GM19099 (cell line): ENCODE measurements at regions not wholly inside any gene's neighbourhood (a gene's known extent, or its start where the extent isn't known, plus 50 kb on each side); places are given as distances from the start of the nearest gene placed in this dataset.

Experiments
- POLR2A ChIP-seq: IDR thresholded peaks from 3 replicates; pipeline ENCODE4 v1.6.1; 2011; ENCODE audit warnings: low read depth; ENCODE audit not compliant: insufficient read length; ENCODE audit errors: extremely low read depth

DNA sequence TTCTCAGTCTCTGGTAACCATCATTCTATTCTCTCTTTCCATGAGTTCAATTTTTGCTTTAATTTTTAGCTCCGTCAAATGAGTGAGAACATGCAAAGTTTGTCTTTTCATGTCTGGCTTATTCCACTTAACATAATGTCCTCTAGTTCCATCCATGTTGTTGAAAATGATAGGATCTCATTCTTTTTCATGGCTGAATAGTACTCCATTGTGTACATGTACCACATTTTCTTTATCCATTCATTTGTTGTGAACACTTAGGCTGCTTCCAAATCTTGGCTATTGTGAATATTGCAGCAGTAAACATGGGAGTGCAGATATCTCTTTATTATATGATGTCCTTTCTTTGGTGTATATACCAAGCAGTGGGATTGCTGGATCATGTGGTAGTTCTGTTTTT is 145.4 kb upstream of the E2F7 start:
- TF ChIP-seq POLR2A: no peak

DNA sequence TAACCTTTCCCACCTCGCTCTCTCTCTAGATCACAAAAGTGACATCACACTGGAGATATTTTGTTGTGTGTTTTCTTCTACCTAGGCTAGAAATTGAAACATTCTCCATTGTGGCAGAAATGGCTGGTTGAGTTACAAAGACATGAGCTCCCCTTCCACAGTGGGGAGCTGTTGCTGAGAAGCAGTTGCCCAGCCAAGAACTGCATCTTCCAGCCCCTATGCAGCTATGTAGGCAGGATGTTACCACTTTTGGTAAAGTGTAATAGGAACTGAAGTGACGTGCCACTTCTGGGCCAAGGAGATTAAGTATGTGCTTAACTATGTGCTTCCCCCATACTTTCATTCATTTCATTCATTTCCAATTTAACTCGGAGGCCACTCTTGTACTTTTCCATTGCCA is 138.7 kb upstream of the E2F7 start:
- TF ChIP-seq POLR2A: no peak

DNA sequence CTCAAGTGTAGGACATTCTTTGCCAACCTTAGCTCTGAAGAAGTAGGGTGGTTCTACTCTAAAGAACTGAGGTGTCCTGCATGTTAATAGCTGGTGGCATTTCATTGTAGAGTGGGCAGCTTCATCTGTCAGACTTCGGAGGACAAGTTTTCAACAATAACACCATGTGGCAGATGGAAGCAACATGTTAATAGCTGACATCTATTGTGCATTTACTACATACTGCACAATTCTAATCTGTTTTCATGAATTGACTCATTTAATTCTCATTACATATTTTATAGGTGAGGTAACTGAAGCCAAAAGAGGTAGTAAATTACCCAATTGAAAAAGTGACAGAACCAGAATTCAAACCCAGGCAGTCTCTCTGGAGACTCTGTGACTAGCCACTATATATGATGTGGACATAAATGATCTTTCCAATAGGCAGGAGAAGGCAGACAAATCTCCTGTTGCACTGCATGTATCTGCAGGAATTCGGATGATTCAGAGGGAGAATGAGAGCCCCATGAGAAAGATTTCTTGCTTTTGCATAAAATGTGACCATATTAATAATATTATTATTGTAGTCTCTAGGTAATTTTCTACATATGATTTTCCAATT is 137.2 kb upstream of the E2F7 start:
- no peak for TF ChIP-seq POLR2A

DNA sequence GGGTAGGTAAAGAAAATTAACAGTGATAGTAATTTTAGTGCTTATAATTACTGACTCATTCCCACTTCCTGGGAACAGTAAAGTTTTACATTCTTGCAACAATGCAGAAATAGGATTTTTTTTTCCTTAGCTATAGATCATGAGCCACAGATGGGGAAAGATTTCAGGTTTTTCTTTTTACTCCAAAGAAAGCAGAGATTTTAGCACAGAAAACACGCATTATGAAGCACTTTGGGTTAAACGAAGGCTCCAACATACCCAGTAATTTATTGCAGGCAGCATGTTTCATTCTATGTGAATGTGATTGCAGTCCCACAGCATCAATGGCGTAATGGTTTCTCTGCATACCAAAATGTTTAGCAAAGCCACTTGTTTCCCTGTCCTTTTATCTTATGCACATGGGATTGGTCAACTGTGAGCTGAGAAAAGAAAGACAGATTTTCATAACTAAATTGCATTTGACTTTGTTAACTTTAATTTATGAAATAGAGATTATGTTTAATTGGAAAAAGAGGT is 124.6 kb upstream of the E2F7 start:
- no peak for TF ChIP-seq POLR2A

DNA sequence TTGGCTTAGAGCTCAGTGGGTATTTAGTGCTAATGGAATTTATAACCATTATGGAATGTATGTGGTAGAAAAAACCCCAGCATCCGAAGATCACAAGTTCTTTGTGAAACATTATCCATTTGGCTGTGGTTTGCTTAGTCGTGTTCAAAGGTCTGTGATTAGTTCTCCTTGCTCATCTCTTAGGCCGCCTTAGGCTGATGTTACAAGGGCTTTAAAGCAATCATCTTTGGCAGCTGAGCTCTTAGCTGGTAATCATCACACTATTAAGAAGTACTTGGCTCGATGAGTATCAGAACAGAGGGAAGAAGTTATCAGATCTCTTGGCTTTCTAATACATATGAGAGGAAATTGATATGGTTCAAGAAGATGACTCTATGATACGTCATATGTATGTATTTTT is 124.1 kb upstream of the E2F7 start:
- TF ChIP-seq POLR2A: no peak

DNA sequence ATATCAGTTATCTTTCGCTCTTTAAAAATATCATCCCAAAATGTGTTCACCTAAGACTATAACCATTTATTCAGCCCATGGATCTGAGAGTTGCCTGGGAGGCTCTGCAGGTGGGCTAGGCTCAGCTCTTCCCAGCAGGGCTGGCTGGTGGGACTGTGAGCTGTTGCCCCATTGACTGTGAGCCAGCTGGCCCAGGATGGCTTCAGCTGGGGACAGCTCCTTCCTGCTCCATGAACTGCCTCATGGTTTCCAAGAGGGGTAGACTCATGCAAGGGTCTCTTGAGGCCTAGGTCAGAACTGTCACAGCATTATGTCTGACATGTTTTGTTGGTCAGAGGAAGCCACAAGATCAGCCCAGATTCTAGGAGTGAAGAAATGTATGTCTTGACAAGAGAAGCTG is 114.1 kb upstream of the E2F7 start:
- no peak for TF ChIP-seq POLR2A

DNA sequence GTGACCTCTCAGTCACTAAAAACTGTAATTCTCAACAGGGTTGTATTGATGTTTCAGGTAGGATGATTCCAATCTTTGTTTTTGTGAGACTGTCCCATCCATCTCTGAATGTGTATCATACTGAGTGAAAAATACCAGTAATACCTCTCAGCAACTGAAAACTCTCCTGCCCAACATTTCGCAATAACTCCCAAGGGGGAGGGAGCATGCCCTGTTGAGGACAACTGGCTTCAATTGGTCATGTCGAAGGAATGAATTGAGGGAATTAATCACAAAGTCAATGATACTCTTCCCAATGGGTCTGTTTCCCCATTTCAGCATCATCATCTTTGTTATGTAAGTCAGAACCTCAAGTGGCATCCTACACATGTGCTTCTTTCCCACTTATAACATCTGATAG is 102.4 kb upstream of the E2F7 start:
- TF ChIP-seq POLR2A: no peak

DNA sequence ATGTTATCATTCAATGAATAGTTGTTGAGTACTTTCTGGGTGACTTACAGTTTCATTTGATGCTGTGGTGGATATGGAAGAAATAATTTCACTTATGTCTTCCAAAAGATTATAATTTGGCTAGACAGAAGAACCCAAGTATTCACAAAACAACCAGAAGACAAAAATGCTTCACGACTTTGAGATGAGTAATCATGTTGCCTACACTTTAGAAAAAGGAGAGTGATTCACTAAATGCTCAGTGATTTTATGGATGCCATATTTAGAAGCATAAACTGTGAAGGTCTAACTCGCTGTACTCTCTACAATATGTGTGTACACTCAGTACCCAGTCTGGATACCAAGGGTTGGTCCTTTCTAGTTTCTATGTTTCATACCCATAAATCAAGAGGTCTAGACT is 101.3 kb upstream of the E2F7 start:
- no peak for TF ChIP-seq POLR2A

DNA sequence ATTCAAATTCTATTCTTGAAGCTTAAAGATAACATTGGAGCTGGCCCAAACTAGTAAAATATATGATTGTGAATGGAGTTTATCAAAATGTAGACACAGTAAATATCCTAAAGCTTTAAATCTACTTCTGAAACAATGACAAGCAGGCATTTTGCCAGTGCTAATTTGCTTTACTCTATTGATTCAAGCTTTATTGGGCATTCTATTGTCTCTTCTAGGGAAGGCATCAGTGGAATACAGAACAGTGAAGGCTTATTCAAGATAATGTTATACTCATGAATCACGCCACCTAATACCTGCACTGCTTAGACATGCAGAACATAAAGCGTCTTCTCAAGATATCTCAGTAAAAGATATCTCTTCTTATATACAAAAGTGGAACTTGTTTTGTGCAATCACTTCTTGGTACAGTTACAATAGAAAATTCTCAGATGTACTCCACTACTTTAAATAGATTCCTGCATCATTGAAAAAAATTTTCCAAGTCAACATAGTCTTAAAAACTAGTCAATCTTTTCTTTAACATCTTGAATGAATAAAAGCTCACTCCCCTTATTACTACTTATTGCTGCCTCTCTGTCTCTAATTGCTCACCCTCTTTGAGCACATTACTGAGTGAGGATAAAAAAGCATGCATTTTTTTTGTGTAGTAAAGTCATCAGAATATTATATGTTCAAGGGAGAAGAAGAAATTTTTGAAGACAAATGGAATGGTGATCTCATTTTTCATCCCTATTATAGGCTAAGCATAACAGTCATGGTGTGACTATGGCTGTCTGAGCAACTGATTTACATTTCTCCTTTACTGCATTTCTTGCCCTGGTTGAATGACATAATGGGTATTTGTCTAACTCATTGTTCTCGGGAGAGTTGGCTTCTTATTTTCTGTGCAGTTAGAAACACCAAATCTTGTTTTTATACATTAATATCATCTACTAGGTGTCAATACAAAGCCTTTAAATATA is 98.0 kb upstream of the E2F7 start:
- TF ChIP-seq POLR2A: no peak

DNA sequence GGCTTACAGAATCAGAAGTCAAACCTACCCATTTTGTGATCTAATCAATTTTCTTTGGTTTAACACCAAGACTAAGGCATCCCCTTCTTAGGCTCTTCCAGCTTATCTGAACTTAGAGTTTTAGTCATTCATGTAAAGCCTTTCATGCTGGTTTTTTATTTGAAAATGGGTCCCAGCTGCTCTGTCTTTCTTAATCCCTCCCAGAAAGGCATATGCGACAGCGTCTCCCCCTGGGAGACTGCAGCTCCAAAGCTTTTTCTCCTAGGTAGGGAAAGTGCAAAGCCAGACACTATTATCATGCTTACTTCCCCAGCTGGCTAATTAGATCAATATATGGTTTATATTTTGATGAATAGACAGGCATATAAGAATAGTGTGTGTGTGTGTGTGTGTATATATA is 96.6 kb upstream of the E2F7 start:
- TF ChIP-seq POLR2A: no peak

DNA sequence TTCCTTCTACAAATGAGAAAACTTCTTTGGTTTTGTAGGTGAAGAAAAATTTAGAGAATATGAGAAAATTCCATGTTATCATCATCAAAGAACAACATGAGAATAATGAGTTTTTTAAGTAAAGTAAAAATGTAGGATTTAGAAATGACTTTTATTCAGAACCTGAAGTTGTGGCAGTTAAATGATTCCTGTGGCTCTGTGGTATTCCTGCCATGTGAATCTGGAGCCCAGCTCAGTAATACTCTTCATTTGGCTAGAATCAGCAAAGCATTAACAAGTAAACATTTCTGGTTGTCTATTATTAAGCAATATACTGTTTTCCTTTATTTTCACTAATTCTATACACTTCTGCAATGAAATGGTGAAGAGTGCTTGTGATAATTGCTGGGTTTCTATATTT is 95.6 kb upstream of the E2F7 start:
- TF ChIP-seq POLR2A: no peak

DNA sequence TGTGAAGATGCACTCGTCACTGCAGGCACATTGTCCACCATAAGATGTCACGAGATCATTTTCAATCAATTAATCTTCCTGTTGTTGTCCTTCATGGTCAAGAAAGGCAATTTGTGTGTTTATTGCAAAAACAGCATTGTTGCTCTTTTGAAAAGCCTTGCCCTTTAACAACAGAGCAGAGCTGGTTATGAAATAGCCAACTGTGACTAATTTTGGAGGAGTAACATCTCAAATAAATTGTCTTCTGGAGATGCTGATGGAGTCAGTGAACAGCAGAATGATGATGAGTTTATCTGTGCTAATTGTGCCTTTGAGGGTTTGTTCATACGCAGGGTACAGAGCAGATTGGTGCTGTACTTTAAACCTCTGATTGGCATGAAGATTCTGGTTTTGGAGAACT is 88.3 kb upstream of the E2F7 start:
- no peak for TF ChIP-seq POLR2A

DNA sequence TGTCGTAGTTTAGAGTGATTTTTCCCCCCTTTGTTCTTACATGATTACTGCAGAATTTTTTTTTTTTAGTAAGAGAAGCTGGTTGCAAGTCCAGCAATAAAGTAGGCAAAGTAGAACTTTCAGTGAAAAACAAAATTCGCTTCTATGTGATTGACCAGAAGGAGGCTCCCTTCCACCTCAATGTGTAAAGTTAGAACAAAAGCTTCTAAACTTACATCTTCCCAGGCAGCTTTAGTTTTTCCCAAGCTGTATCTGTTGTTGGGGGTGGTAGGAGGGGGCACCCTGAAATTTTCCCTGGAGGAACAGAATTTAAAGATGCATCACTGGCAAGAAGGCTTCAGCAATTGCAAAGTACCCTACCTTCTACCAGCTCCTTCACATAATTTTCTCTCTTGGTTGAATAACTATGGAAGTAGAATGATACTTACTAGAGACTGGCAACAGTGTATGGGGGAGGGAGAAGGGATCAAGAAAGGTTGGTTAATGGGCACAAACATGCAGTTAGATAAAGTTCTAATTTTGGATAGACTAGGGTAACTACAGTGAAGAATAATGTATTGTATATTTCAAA is 87.3 kb upstream of the E2F7 start:
- no peak for TF ChIP-seq POLR2A

DNA sequence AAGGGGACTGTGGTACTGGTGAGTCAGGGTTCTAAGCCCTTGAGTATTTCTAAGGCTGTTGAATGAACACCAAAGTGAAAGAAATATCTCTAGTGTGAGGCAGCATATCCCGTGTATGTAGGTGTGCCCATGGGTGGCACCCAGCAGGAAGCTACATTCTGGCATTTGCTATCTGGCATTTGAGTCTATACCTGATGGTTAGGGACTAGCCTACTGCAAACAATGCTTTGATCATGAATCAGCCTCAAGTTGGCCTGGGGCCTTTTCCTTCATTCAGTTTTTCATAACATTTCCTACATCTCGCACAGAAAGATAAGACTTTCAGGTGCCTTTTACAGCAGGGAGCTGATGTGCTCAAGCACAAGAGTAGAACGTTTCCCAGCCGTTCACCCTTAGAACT is 85.7 kb upstream of the E2F7 start:
- no peak for TF ChIP-seq POLR2A

DNA sequence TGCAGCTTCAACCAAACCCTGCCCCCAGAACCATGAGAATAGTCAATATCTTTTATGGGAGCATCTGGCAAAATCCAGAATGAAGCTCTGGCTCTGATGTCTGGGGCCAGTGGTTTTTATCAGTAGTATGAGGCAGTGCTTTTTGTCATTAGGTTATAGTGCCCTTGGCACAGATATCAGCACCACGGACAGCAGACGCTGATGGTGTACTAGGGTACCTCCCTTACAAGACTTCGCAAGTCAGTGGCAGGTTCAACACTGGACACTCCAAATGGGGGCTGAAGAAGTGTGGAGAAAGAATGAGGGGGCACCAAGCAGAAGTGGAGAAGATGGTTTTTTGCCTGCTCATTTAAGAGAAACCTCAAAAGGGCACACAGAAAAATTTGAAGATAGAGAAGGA is 68.2 kb upstream of the E2F7 start:
- TF ChIP-seq POLR2A: no peak

DNA sequence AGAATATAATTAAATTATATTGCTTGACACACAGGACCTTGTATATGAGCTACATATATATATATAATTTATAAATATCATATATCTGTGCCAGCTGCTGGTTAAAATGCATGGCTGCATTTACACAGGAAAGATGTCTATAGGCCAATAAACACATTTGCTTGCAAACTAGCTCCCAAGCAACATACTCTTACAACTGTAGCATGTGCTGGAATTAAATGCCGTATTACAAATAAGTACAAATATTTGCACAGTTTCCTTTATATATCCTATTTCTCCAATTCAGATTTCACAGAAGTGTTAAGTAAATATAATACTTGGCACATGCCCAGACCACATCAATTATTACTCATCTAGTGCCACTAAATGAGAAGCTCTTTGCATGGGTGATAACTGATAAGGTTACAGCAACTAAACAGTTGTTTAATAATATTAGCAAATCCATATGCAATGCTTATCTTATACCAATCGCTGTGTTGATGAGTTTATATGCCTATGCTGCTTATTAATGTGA is 66.7 kb upstream of the E2F7 start:
- TF ChIP-seq POLR2A: no peak
